Liver (tissue), 8 donors: ENCODE measurements at regions not wholly inside any gene's neighbourhood (a gene's known extent, or its start where the extent isn't known, plus 50 kb on each side); places are given as distances from the start of the nearest gene placed in this dataset.

Source experiments
- DNase-seq: peaks from one replicate; pipeline ENCODE4 v3.0.0-alpha.2; 2017; ENCODE audit warnings: low spot score
- H3K27ac ChIP-seq, 2 donors: one replicate each; pipeline ENCODE4 v1.7.0; 2013; ENCODE audit warnings: inconsistent platforms in 2 of 2, low read length in 2 of 2, control low read depth in 1 of 2, low read depth in 1 of 2, mild to moderate bottlenecking in 1 of 2
- H3K27me3 ChIP-seq, 4 donors: one replicate each; pipeline versions ENCODE4 v1.6.1 to v1.7.0; 2013; ENCODE audit warnings: low read length in 3 of 4, inconsistent platforms in 1 of 4, mild to moderate bottlenecking in 1 of 4, moderate library complexity in 1 of 4; ENCODE audit not compliant: control insufficient read depth in 4 of 4, insufficient read depth in 4 of 4
- H3K36me3 ChIP-seq, 4 donors: one replicate each; pipeline versions ENCODE4 v1.6.1 to v1.7.0; 2013; ENCODE audit warnings: low read length in 3 of 4, mild to moderate bottlenecking in 3 of 4, low read depth in 1 of 4, moderate library complexity in 1 of 4; ENCODE audit not compliant: control insufficient read depth in 4 of 4, insufficient read depth in 3 of 4
- H3K4me1 ChIP-seq, 4 donors: one replicate each; pipeline versions ENCODE4 v1.6.1 to v1.7.0; 2013; ENCODE audit warnings: low read length in 3 of 4, mild to moderate bottlenecking in 3 of 4, moderate library complexity in 1 of 4; ENCODE audit not compliant: control insufficient read depth in 4 of 4, insufficient read depth in 4 of 4
- H3K4me3 ChIP-seq, 3 donors: one replicate each; pipeline versions ENCODE4 v1.6.1 to v1.7.0; 2013; ENCODE audit warnings: low read length in 3 of 3, control low read depth in 1 of 3, low read depth in 1 of 3, mild to moderate bottlenecking in 1 of 3
- H3K9ac ChIP-seq, 2 donors: one replicate each; pipeline ENCODE4 v1.7.0; 2013; ENCODE audit warnings: low read length in 2 of 2, mild to moderate bottlenecking in 2 of 2, moderate library complexity in 2 of 2, control low read depth in 1 of 2, low read depth in 1 of 2
- H3K9me3 ChIP-seq, 4 donors: one replicate each; pipeline versions ENCODE4 v1.6.1 to v1.7.0; 2013; ENCODE audit warnings: low read length in 3 of 4; ENCODE audit not compliant: control insufficient read depth in 4 of 4
- EGR1 ChIP-seq, 2 donors: IDR thresholded peaks; 2 replicates each; pipeline ENCODE4 v1.6.1; 2016 to 2018; ENCODE audit warnings: antibody characterized with exemption in 2 of 2, low read depth in 2 of 2
- FOXA2 ChIP-seq: IDR thresholded peaks from 2 replicates; pipeline ENCODE4 v1.6.1; 2016; ENCODE audit warnings: antibody characterized with exemption
- GABPA ChIP-seq, 2 donors: IDR thresholded peaks in 1 of 2; conservative IDR thresholded peaks in 1 of 2; 2 replicates each; pipeline ENCODE4 v1.6.1; 2016; ENCODE audit warnings: antibody characterized with exemption in 2 of 2, mild to moderate bottlenecking in 1 of 2, moderate library complexity in 1 of 2
- HNF4A ChIP-seq, 2 donors: conservative IDR thresholded peaks; 2 replicates each; pipeline ENCODE4 v1.6.1; 2016; ENCODE audit warnings: antibody characterized with exemption in 2 of 2, mild to moderate bottlenecking in 2 of 2
- HNF4G ChIP-seq: IDR thresholded peaks from 2 replicates; pipeline ENCODE4 v1.6.1; 2016; ENCODE audit warnings: antibody characterized with exemption
- RAD21 ChIP-seq, 2 donors: IDR thresholded peaks; 2 replicates each; pipeline ENCODE4 v1.6.1; 2016; ENCODE audit warnings: antibody characterized with exemption in 2 of 2, mild to moderate bottlenecking in 2 of 2
- RXRA ChIP-seq, 2 donors: IDR thresholded peaks; 2 replicates each; pipeline ENCODE4 v1.6.1; 2017 to 2018; ENCODE audit warnings: antibody characterized with exemption in 2 of 2, mild to moderate bottlenecking in 1 of 2
- YY1 ChIP-seq: IDR thresholded peaks from 2 replicates; pipeline ENCODE4 v1.6.1; 2016; ENCODE audit warnings: antibody characterized with exemption, mild to moderate bottlenecking
- WGBS: extraction: QIAGEN DNeasy Blood & Tissue Kit; methylation state at CpG from one replicate; pipeline ENCODE4 v1.1.7; 2013; 5-methylcytosine and 5-hydroxymethylcytosine counted together
- TF ChIP-seq, protein P1 (sequence below): fragments of 150-350 bp; IDR thresholded peaks from 2 replicates; pipeline ENCODE4 v1.5.1; 2017; ENCODE audit warnings: improper control_type of control experiment, low read depth, low read length; ENCODE audit not compliant: missing input control
- TF ChIP-seq, protein P2 (sequence below): IDR thresholded peaks from 2 replicates; pipeline ENCODE4 v1.6.1; 2016; ENCODE audit warnings: antibody characterized with exemption
- TF ChIP-seq, protein P3 (sequence below): IDR thresholded peaks from 2 replicates; pipeline ENCODE4 v1.6.1; 2016; ENCODE audit warnings: antibody characterized with exemption
- TF ChIP-seq, protein P4 (sequence below): IDR thresholded peaks from 2 replicates; pipeline ENCODE4 v1.6.1; 2016; ENCODE audit warnings: antibody characterized with exemption, mild to moderate bottlenecking
- TF ChIP-seq, protein P5 (sequence below): IDR thresholded peaks from 2 replicates; pipeline ENCODE4 v1.6.1; 2016; ENCODE audit warnings: antibody characterized with exemption
- donor health status: healthy.
- donor health status: healthy.
- donor health status: healthy.
- donor health status: healthy.
- donor health status: healthy.

DNA sequence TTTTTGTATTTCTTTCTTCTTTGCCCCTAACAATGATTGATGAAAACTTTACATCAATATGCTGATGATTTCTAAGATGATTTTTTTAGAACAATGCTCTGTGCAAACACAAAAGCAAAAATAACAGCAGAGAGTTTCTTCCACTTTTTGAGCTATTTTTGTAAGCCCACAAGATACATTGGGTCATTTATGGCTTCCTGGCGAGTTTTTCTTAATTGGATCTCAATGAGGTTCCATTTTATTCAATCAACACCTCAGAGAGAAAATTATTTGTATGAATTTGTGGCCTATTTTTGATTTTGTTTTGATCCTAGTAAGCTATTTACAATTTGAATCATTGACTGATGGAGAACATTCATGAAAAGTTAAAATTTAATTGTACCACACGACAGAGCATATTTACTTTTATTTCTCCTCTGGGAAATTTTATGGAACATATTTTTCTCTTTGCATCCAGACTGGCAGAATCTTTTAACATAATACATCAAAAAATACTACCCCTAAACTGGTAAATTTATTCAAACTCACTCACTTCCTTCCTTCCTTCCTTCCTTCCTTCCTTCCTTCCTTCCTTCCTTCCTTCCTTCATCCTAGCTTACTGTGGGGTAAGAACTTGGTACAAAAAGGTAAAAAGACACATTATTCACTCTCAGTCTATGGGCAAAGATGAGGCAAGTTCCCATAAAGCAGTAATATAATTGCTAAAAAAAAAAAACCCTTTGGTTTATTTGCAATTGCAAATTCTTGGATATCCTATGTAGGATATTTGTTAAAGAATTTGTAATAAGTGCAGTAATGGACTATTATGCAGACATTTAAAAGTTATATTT is 710.4 kb downstream of the SLC4A3 start:
- TF ChIP-seq HNF4G = no peak
- no peaks in the 10 kb centered on the region for H3K4me1 ChIP-seq
- H3K27me3 ChIP-seq = no peaks in the 10 kb centered on the region
- no peaks in the 10 kb centered on the region for H3K9me3 ChIP-seq
- H3K27ac ChIP-seq = no peak overlapping the region
- WGBS = 45% methylated on average over 2 of the region's 2 CpGs
- no peaks in the 10 kb centered on the region for H3K36me3 ChIP-seq
- H3K9ac ChIP-seq = no peak overlapping the region
- H3K4me3 ChIP-seq = no peak overlapping the region
- no peak for DNase-seq

DNA sequence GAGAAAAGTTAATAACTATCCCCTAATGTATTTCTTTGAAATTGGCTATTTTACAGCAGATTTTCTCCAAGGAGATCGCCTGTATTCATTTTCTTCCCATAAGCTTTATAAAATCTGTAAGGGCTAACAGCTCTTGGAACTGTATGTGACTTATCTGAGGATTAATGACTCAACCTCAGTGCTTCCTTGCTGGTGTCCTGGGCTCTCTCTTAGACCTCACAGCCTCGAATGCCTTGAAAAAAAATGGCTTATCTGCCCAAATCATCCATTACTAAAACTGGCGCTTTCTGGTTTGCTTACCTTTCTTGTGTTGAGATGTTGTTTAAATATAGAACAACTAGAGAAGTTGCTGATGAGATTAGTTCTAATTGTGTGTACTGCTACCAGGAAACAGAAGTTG is 713.6 kb downstream of the SLC4A3 start:
- no peak overlapping the region for H3K9ac ChIP-seq
- no peaks in the 10 kb centered on the region for H3K4me1 ChIP-seq
- no peaks in the 10 kb centered on the region for H3K27me3 ChIP-seq
- no peak for TF ChIP-seq RAD21 (IDR thresholded peaks at IDR 0.05)
- no peak overlapping the region for H3K4me3 ChIP-seq
- no peaks in the 10 kb centered on the region for H3K36me3 ChIP-seq
- 43% methylated on average over 3 of the region's 3 CpGs for WGBS
- no peak for DNase-seq
- no peak overlapping the region for H3K27ac ChIP-seq
- H3K9me3 ChIP-seq = no peaks in the 10 kb centered on the region

DNA sequence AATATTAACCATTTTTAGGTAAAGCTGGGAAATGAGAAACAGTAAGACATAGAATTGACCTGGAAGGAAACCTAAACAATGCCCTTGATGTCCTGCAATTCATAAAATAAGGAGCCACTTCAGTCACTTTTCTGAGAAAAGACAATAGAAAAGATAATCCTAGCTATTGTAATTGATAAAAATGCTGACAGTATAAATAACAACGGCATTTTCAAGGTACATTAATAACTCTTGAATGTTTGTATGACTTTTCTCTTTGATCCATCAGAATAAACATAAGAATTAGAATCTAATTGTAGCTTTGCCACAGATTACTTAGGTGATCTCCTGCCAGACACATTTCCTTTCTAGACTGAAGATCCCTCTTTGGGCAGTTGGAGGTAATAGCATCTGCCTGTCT is 719.5 kb downstream of the SLC4A3 start:
- Histone ChIP-seq H3K27me3 (no peaks in the 10 kb centered on the region), H3K9ac (no peak overlapping the region), H3K4me3 (no peak overlapping the region), H3K4me1 (no peaks in the 10 kb centered on the region), H3K36me3 (no peaks in the 10 kb centered on the region), H3K27ac (no peak overlapping the region), H3K9me3 (no peaks in the 10 kb centered on the region)
- 68% methylated on average over 1 of the region's 1 CpG for WGBS
- TF ChIP-seq, protein P1, sequence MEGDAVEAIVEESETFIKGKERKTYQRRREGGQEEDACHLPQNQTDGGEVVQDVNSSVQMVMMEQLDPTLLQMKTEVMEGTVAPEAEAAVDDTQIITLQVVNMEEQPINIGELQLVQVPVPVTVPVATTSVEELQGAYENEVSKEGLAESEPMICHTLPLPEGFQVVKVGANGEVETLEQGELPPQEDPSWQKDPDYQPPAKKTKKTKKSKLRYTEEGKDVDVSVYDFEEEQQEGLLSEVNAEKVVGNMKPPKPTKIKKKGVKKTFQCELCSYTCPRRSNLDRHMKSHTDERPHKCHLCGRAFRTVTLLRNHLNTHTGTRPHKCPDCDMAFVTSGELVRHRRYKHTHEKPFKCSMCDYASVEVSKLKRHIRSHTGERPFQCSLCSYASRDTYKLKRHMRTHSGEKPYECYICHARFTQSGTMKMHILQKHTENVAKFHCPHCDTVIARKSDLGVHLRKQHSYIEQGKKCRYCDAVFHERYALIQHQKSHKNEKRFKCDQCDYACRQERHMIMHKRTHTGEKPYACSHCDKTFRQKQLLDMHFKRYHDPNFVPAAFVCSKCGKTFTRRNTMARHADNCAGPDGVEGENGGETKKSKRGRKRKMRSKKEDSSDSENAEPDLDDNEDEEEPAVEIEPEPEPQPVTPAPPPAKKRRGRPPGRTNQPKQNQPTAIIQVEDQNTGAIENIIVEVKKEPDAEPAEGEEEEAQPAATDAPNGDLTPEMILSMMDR = no peak
- TF ChIP-seq EGR1 (IDR thresholded peaks at IDR 0.05; ENCODE audit: low read depth in 2 of 2) = no peak
- TF ChIP-seq, protein P2, sequence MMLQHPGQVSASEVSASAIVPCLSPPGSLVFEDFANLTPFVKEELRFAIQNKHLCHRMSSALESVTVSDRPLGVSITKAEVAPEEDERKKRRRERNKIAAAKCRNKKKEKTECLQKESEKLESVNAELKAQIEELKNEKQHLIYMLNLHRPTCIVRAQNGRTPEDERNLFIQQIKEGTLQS = no peak
- no peak for TF ChIP-seq GABPA (IDR thresholded peaks at IDR 0.05 in 1 of 2, conservative IDR thresholded peaks at IDR 0.05 in 1 of 2)
- TF ChIP-seq HNF4A (conservative IDR thresholded peaks at IDR 0.05) = no peak
- no peak for TF ChIP-seq RXRA (IDR thresholded peaks at IDR 0.05)
- no peak for DNase-seq

DNA sequence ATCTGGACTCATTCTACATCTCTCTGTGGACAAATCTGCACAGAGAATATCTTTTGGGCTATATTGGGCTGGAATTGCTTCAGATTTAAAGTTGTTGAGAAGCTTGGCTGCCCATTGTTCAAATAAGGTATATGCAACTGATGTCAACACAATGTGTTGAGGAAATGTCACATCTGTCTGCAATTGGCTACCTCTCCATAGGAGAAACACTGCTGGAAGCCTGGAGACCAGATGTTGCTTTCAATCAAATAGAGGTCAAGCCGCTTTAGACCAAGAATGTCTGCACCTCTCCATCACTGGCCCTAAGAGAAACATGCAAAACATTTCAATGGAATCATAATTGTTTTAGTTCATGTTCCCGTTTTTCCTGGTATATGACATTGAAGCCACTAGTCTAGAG is 720.2 kb downstream of the SLC4A3 start:
- H3K36me3 ChIP-seq = no peaks in the 10 kb centered on the region
- WGBS = 72% methylated on average over 2 of the region's 2 CpGs
- no peak for DNase-seq
- no peak overlapping the region for H3K4me3 ChIP-seq
- no peaks in the 10 kb centered on the region for H3K27me3 ChIP-seq
- no peaks in the 10 kb centered on the region for H3K9me3 ChIP-seq
- H3K27ac ChIP-seq = no peak overlapping the region
- no peak overlapping the region for H3K9ac ChIP-seq
- H3K4me1 ChIP-seq = no peaks in the 10 kb centered on the region
- TF ChIP-seq FOXA2 (no peak), HNF4A (conservative IDR thresholded peaks at IDR 0.05) (no peak), RXRA (IDR thresholded peaks at IDR 0.05) (no peak), HNF4G (no peak), YY1 (no peak)
- TF ChIP-seq, protein P3, sequence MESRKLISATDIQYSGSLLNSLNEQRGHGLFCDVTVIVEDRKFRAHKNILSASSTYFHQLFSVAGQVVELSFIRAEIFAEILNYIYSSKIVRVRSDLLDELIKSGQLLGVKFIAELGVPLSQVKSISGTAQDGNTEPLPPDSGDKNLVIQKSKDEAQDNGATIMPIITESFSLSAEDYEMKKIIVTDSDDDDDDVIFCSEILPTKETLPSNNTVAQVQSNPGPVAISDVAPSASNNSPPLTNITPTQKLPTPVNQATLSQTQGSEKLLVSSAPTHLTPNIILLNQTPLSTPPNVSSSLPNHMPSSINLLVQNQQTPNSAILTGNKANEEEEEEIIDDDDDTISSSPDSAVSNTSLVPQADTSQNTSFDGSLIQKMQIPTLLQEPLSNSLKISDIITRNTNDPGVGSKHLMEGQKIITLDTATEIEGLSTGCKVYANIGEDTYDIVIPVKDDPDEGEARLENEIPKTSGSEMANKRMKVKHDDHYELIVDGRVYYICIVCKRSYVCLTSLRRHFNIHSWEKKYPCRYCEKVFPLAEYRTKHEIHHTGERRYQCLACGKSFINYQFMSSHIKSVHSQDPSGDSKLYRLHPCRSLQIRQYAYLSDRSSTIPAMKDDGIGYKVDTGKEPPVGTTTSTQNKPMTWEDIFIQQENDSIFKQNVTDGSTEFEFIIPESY = no peak
- TF ChIP-seq, protein P4, sequence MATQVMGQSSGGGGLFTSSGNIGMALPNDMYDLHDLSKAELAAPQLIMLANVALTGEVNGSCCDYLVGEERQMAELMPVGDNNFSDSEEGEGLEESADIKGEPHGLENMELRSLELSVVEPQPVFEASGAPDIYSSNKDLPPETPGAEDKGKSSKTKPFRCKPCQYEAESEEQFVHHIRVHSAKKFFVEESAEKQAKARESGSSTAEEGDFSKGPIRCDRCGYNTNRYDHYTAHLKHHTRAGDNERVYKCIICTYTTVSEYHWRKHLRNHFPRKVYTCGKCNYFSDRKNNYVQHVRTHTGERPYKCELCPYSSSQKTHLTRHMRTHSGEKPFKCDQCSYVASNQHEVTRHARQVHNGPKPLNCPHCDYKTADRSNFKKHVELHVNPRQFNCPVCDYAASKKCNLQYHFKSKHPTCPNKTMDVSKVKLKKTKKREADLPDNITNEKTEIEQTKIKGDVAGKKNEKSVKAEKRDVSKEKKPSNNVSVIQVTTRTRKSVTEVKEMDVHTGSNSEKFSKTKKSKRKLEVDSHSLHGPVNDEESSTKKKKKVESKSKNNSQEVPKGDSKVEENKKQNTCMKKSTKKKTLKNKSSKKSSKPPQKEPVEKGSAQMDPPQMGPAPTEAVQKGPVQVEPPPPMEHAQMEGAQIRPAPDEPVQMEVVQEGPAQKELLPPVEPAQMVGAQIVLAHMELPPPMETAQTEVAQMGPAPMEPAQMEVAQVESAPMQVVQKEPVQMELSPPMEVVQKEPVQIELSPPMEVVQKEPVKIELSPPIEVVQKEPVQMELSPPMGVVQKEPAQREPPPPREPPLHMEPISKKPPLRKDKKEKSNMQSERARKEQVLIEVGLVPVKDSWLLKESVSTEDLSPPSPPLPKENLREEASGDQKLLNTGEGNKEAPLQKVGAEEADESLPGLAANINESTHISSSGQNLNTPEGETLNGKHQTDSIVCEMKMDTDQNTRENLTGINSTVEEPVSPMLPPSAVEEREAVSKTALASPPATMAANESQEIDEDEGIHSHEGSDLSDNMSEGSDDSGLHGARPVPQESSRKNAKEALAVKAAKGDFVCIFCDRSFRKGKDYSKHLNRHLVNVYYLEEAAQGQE = no peak
- TF ChIP-seq, protein P2 = no peak
- TF ChIP-seq, protein P5, sequence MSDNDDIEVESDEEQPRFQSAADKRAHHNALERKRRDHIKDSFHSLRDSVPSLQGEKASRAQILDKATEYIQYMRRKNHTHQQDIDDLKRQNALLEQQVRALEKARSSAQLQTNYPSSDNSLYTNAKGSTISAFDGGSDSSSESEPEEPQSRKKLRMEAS = no peak
